Suprapubic skin (tissue), 3 donors: ENCODE measurements at regions not wholly inside any gene's neighbourhood (a gene's known extent, or its start where the extent isn't known, plus 50 kb on each side); places are given as distances from the start of the nearest gene placed in this dataset.

Source experiments
- CTCF ChIP-seq, 2 donors: fragments of 200-600 bp in 1 of 2; fragments of 450-650 bp in 1 of 2; sonication (generic) in 1 of 2; IDR thresholded peaks; one replicate each; pipeline ENCODE4 v1.5.1; 2016 to 2019; ENCODE audit warnings: antibody characterized with exemption in 2 of 2, mild to moderate bottlenecking in 1 of 2, moderate library complexity in 1 of 2
- POLR2A ChIP-seq, 2 donors: fragments of 450-650 bp; IDR thresholded peaks; one replicate each; pipeline ENCODE4 v1.6.1; 2017; ENCODE audit warnings: antibody characterized with exemption in 2 of 2, mild to moderate bottlenecking in 2 of 2, moderate library complexity in 2 of 2

- TF ChIP-seq CTCF (IDR thresholded peaks at IDR 0.05) = no peak
- no peak for TF ChIP-seq POLR2A (IDR thresholded peaks at IDR 0.05)
These were observed 199.3 kb upstream of the UMPS start for GRCh38 chr3:124530916-124531315.
